Adrenal gland (tissue), 9 donors: ENCODE measurements at regions not wholly inside any gene's neighbourhood (a gene's known extent, or its start where the extent isn't known, plus 50 kb on each side); places are given as distances from the start of the nearest gene placed in this dataset.

Experiments used
- DNase-seq, 7 donors: peaks; one replicate each; pipeline ENCODE4 v3.0.0-alpha.2; 2019 to 2020
- H3K27ac ChIP-seq, 5 donors: fragments of 200-600 bp; sonication (generic) in 4 of 5; 1 replicate in 3 of 5; 2 replicates in 2 of 5; pipeline versions ENCODE4 v1.5.1 to v1.8.0; 2016 to 2020; ENCODE audit warnings: mild to moderate bottlenecking in 1 of 5
- H3K27me3 ChIP-seq: fragments of 200-600 bp; 2 replicates; pipeline ENCODE4 v1.8.0; 2021
- H3K36me3 ChIP-seq, 2 donors: fragments of 200-600 bp; replicated peaks in 1 of 2; 1 replicate in 1 of 2; 2 replicates in 1 of 2; pipeline versions ENCODE4 v1.5.1 to v1.8.0; 2018 to 2022
- H3K4me1 ChIP-seq, 2 donors: fragments of 200-600 bp; replicated peaks in 1 of 2; 1 replicate in 1 of 2; 2 replicates in 1 of 2; pipeline versions ENCODE4 v1.5.1 to v1.8.0; 2018 to 2021
- H3K4me3 ChIP-seq, 4 donors: fragments of 200-600 bp; sonication (generic) in 3 of 4; one replicate each; pipeline ENCODE4 v1.5.1; 2016 to 2018
- H3K9me3 ChIP-seq, 3 donors: fragments of 200-600 bp; sonication (generic) in 1 of 3; replicated peaks in 1 of 3; 1 replicate in 2 of 3; 2 replicates in 1 of 3; pipeline versions ENCODE4 v1.5.1 to v1.8.0; 2016 to 2021
- CTCF ChIP-seq, 6 experiments: fragments of 450-650 bp in 4 of 6; fragments of 200-600 bp in 2 of 6; sonication (generic) in 1 of 6; IDR thresholded peaks; 1 replicate in 5 of 6; 2 replicates in 1 of 6; pipeline versions ENCODE4 v1.5.1 to v1.8.0; 2016 to 2021; ENCODE audit warnings: antibody characterized with exemption in 6 of 6, mild to moderate bottlenecking in 2 of 6, moderate library complexity in 1 of 6
- POLR2A ChIP-seq, 2 donors: fragments of 450-650 bp; IDR thresholded peaks; one replicate each; pipeline ENCODE4 v1.6.1; 2017; ENCODE audit warnings: antibody characterized with exemption in 2 of 2, mild to moderate bottlenecking in 2 of 2, moderate library complexity in 1 of 2
- WGBS, 4 donors: extraction: QIAGEN DNeasy Blood & Tissue Kit in 2 of 4; methylation state at CpG; one replicate each; pipeline versions ENCODE4 v1.1.5 to v1.1.7; 2013 to 2017; 5-methylcytosine and 5-hydroxymethylcytosine counted together
- intact Hi-C, 2 donors: fragments of 100-400 bp; cut with DNase I; formaldehyde crosslinking; loops; one replicate each; pipeline versions ENCODE4 v1.14.1 to v1.15.0; 2022 to 2023
- donor health status: healthy with polysubstance abuse.
- donor health status: Bipolar disorder and iron deficiency.
- donor health status: DM: yes; HTN: yes; CAD: no.
- donor health status: DM: no; HTN: no; CAD: no.
- donor health status: DM: no; HTN: no; CAD: no.

DNA sequence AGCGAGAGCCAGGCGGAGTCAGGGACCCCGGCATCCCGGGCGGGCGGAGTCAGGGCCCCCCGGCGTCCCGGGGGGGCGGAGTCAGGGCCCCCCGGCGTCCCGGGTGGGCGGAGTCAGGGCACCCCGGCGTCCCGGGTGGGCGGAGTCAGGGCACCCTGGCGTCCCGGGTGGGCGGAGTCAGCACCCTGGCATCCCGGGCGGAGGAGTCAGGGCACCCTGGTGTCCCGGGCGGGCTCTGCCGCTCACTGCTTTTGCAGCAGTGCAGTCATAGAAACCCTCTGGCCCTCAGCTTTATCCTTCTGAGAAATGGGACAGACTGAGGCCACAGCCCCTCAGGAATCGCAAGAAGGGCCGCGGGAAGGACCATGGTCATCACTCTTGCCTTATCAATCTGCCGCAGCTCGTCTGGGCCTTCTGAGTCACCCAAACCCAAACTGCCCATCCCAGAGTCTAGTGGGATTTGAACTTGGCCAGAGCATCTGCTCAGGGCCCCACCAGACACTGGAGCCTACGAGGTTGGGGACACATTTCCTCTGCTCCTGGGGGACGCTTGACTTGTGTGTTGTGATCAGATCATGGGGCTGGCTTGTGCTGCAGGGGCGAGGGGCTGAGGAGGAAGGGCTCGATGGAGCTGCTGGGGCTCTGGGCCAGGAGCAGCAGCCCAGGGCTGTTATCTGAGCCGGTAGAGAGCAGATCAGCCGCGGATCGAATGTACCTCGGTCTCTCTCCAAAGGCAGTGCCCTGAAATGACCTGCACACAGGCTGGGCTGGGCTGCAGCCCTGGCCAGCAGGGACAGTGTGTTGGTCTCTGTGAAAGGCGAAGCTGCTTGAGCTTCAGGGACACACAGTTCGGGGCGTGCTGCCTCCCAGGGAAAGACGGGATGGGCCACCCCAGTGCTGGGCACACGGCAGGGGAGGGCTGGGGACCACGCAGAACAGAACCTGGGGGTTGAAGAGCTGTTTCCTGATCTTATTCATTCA is 290.1 kb upstream of the HDAC4 start:
- WGBS, 4 donors, result 64 to 80% (median 69%) methylated on average over 22 to 46 of the region's 46 CpGs
- TF ChIP-seq POLR2A (IDR thresholded peaks at IDR 0.05) (no peak), CTCF (IDR thresholded peaks at IDR 0.05) (no peak)
- Histone ChIP-seq H3K4me3 (no peak overlapping the region), H3K9me3 (no peaks in the 10 kb centered on the region), H3K27ac (no peak overlapping the region), H3K36me3 (no peaks in the 10 kb centered on the region), H3K4me1 (no peaks in the 10 kb centered on the region), H3K27me3 (no peaks in the 10 kb centered on the region)
- intact Hi-C loops, result no loop called here
- peak in 5 of 7 donors; percentile 24 to 79 (median 41) for DNase-seq

GRCh38 chr2:239689985-239690384 is 289.2 kb upstream of the HDAC4 start:
- no peak overlapping the region for H3K27ac ChIP-seq
- DNase-seq, result peak in 2 of 7 donors; percentile 3 to 23
- 84 to 89% (median 87%) methylated on average over 5 of the region's 5 CpGs for WGBS, 4 donors
- intact Hi-C loops, result no loop called here
- no peaks in the 10 kb centered on the region for H3K27me3 ChIP-seq
- H3K9me3 ChIP-seq, result no peaks in the 10 kb centered on the region
- no peak overlapping the region for H3K4me3 ChIP-seq
- no peaks in the 10 kb centered on the region for H3K4me1 ChIP-seq
- no peak for TF ChIP-seq CTCF (IDR thresholded peaks at IDR 0.05)
- TF ChIP-seq POLR2A (IDR thresholded peaks at IDR 0.05), result no peak
- no peaks in the 10 kb centered on the region for H3K36me3 ChIP-seq

DNA sequence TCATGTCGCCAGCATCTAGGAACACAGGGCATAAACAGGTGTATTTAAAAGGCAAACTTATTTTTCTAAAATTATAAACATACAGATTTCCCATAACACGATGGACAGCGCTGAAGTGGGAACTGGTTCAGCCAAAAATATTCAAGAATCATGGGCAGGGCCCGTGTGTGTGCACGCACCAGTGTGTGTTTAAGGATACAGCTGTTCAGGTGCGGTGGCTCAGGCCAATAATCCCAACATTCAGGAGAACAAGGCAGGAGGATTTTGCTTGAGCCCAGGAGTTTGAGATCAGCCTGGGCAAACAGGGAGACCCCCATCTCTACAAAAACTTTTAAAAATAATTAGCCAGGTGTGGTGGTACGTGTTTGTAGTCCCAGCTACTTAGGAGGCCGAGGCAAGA is 288.6 kb upstream of the HDAC4 start:
- H3K27me3 ChIP-seq, result no peaks in the 10 kb centered on the region
- WGBS, 4 donors, result 79 to 92% (median 88%) methylated on average over 8 of the region's 8 CpGs
- DNase-seq, result peak in 1 of 7 donors; percentile 6
- H3K4me1 ChIP-seq, result no peaks in the 10 kb centered on the region
- no peak overlapping the region for H3K4me3 ChIP-seq
- H3K9me3 ChIP-seq, result no peaks in the 10 kb centered on the region
- H3K36me3 ChIP-seq, result no peaks in the 10 kb centered on the region
- no peak overlapping the region for H3K27ac ChIP-seq
- TF ChIP-seq CTCF (IDR thresholded peaks at IDR 0.05), result no peak
- TF ChIP-seq POLR2A (IDR thresholded peaks at IDR 0.05), result no peak
- intact Hi-C loops, result no loop called here

DNA sequence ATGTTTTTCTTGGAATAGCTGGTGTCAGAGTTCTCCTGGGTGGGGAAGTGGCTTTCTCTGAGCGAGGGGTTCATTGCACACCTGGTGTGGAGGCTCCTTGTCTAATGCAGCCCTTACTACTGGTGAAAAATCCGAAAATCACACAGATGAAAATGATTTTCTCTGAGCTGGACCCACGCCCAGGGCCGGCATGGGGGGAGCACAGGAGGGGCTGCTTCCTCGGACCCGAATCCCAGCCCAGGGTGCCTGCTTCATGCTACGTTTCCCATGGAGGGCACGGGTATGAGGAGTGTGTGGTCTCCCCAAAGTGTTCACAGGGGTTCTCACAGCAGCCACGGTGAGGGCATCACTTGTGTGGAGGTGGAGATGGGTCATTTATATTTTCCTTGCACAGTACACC is 288.0 kb upstream of the HDAC4 start:
- Histone ChIP-seq H3K4me1 (no peaks in the 10 kb centered on the region), H3K4me3 (no peak overlapping the region), H3K36me3 (no peaks in the 10 kb centered on the region), H3K9me3 (no peaks in the 10 kb centered on the region), H3K27me3 (no peaks in the 10 kb centered on the region), H3K27ac (no peak overlapping the region)
- intact Hi-C loops, result no loop called here
- TF ChIP-seq POLR2A (IDR thresholded peaks at IDR 0.05) (no peak), CTCF (IDR thresholded peaks at IDR 0.05) (no peak)
- 75 to 81% (median 77%) methylated on average over 8 to 9 of the region's 9 CpGs for WGBS, 4 donors
- peak in 2 of 7 donors; percentile 3 to 25 for DNase-seq
